C4-2B (cell line): ENCODE measurements at regions not wholly inside any gene's neighbourhood (a gene's known extent, or its start where the extent isn't known, plus 50 kb on each side); places are given as distances from the start of the nearest gene placed in this dataset.

Experiments
- H3K27ac ChIP-seq: fragments of 450-650 bp; 2 replicates; pipeline ENCODE4 v1.5.1; 2017
- ZFX ChIP-seq: fragments of 450-650 bp; IDR thresholded peaks from 2 replicates; pipeline ENCODE4 v1.6.1; 2017
- TF ChIP-seq, protein P1 (sequence below): fragments of 450-650 bp; conservative IDR thresholded peaks from 2 replicates; pipeline ENCODE4 v1.5.1; 2017; ENCODE audit warnings: mild to moderate bottlenecking

GRCh38 chr11:91421641-91422040 lies 803.0 kb upstream of the FAT3 start:
- TF ChIP-seq, protein P1, sequence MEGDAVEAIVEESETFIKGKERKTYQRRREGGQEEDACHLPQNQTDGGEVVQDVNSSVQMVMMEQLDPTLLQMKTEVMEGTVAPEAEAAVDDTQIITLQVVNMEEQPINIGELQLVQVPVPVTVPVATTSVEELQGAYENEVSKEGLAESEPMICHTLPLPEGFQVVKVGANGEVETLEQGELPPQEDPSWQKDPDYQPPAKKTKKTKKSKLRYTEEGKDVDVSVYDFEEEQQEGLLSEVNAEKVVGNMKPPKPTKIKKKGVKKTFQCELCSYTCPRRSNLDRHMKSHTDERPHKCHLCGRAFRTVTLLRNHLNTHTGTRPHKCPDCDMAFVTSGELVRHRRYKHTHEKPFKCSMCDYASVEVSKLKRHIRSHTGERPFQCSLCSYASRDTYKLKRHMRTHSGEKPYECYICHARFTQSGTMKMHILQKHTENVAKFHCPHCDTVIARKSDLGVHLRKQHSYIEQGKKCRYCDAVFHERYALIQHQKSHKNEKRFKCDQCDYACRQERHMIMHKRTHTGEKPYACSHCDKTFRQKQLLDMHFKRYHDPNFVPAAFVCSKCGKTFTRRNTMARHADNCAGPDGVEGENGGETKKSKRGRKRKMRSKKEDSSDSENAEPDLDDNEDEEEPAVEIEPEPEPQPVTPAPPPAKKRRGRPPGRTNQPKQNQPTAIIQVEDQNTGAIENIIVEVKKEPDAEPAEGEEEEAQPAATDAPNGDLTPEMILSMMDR = no peak
- no peak for TF ChIP-seq ZFX

GRCh38 chr11:91407842-91408241 lies 816.8 kb upstream of the FAT3 start:
- TF ChIP-seq ZFX = no peak
- TF ChIP-seq, protein P1 = no peak
- no peak overlapping the region for H3K27ac ChIP-seq

More at GRCh38 chr11:91421641-91422040, 803.0 kb upstream of the FAT3 start:
- no peak overlapping the region for H3K27ac ChIP-seq

- H3K27ac ChIP-seq = no peak overlapping the region
- TF ChIP-seq ZFX = no peak
- TF ChIP-seq, protein P1 = no peak
Measured at GRCh38 chr11:91406009-91406408, 818.6 kb upstream of the FAT3 start.

DNA sequence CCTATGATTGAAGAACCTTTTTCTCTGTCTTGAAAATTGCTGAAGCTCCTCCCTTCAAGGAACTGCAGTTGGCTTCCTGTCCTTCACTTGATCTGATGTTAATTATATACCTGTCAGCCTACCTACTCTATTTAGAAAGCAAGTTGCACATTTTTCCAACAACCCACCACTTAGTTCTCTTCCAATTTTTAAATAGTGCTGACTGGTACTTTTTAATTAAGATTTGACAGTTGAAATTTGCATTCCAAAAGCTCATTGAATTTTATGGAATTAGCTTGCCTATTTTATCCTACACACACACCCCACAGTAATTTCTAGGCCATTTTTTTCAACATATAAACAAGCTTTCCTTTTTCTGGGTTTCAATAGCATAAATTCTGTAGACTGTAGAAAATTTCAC lies 820.3 kb upstream of the FAT3 start:
- no peak overlapping the region for H3K27ac ChIP-seq
- TF ChIP-seq, protein P1 = no peak
- TF ChIP-seq ZFX = no peak

DNA sequence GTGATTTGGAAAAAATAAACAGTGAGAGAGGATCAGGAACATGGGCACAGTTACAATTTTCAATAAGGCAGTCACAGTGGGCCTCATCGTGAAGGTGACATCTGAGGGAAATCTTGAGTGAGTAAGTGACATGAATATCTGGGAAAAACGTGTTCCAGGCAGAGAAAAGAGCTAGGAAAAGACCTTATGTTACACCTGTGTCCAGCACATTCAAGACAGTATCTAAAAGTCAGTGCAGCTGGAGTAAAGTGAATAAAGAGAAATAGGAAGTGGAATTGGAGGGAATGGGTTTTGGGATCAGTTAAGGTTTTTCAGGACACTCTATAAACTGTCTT lies 827.5 kb upstream of the FAT3 start:
- no peak for TF ChIP-seq ZFX
- TF ChIP-seq, protein P1 = no peak
- no peak overlapping the region for H3K27ac ChIP-seq

DNA sequence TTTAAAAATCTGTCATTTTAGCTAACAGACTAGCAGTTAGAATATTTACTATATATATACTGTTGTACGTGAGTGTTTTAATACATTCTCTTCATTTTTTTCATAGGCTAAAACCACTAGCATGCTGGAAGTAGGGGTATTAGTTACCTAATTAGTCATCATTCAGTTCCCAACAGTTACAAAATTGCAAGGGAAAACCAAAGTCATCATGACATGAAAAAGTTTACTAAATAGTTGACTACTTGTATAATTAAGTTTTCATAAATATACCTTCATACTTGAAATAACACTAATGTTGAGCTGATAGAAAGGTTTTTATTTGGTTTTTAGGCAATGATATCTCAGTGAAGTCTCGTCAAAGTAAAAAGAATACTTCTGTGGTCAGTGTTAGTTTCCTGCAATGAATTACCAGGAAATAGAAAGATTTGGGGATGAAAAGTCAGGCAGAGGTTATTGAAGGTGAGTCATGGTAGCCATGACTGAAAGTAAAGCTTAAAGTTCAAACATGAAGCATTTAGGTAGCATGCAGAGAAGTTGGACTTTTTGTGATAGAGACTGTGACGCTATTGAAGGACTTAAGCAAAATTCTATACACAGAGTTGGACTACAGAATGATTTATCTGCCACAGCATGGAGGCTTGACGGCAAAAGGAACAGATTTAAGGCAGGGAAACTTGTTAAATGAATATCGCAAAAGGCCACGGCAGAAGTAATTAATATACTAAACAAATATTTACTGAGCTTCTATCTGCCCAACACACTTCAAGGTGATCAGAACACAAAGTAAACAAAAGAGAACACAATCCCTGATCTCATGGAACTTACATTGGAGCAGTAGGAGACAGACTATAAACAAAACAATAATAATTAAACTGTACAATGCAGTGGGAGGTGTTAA lies 828.1 kb upstream of the FAT3 start:
- TF ChIP-seq, protein P1 = no peak
- no peak for TF ChIP-seq ZFX
- no peak overlapping the region for H3K27ac ChIP-seq

DNA sequence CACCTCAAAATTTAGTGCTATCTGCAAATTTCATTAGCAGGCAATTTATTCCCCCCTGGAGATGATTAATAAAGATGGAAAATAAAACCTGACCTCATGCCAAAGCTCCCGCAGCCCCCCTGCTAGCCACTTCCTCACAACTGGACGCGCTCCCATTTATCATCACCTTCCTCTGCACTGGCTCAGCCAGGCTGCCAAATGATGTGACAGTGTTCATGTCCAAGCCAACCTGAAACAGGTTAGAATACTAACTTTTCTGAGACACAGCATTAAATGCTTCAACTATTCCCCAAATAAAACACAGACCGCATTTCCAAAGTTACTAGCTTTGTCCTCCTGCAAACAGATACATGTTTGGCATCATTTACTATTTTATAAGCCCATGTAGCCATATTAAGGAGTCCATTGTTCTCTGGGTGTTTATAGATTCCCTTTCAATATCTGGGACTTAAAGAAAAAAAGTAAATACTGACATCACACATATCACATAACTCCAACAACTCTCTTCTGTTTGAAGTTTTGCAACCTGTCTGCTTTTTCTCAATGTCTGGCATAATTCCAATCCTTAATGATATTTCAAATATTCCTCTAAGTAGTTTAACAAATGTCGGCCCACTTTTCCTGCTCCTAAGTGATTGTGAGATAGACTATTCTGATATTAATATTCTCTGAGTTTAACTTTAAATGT lies 829.7 kb upstream of the FAT3 start:
- TF ChIP-seq, protein P1 = no peak
- no peak for TF ChIP-seq ZFX
- no peak overlapping the region for H3K27ac ChIP-seq
